H1 (cell line): ENCODE measurements at regions not wholly inside any gene's neighbourhood (a gene's known extent, or its start where the extent isn't known, plus 50 kb on each side); places are given as distances from the start of the nearest gene placed in this dataset.

Experiments
- CHD1 ChIP-seq: IDR thresholded peaks from 2 replicates; pipeline ENCODE4 v1.6.1; 2012; ENCODE audit warnings: low read depth, low read length, improper control_type of control experiment
- CHD2 ChIP-seq: IDR thresholded peaks from 2 replicates; pipeline ENCODE4 v1.6.1; 2012; ENCODE audit warnings: low read length, improper control_type of control experiment
- CREB1 ChIP-seq: IDR thresholded peaks from 2 replicates; pipeline ENCODE4 v1.6.1; 2012; ENCODE audit warnings: inconsistent platforms
- EP300 ChIP-seq, 2 experiments: IDR thresholded peaks; 1 replicate in 1 of 2; 2 replicates in 1 of 2; pipeline ENCODE4 v1.6.1; 2011 to 2012; ENCODE audit warnings: low read depth in 2 of 2, low read length in 2 of 2, mild to moderate bottlenecking in 2 of 2, borderline replicate concordance in 1 of 2, inconsistent platforms in 1 of 2, moderate library complexity in 1 of 2
- GTF2F1 ChIP-seq: IDR thresholded peaks from 2 replicates; pipeline ENCODE4 v1.6.1; 2012; ENCODE audit warnings: low read depth, low read length, improper control_type of control experiment, borderline replicate concordance
- HDAC6 ChIP-seq: IDR thresholded peaks from one replicate; pipeline ENCODE4 v1.7.1; 2012; ENCODE audit warnings: low read depth, mild to moderate bottlenecking, inconsistent platforms, low read length, moderate library complexity
- PHF8 ChIP-seq: fragments of 200-600 bp; sonication (generic); conservative IDR thresholded peaks from 2 replicates; pipeline ENCODE4 v1.7.1; 2012; ENCODE audit warnings: low read depth, mild to moderate bottlenecking, inconsistent platforms, low read length, moderate library complexity
- RAD21 ChIP-seq, 2 experiments: IDR thresholded peaks in 1 of 2; conservative IDR thresholded peaks in 1 of 2; 2 replicates each; pipeline ENCODE4 v1.6.1; 2011; ENCODE audit warnings: low read depth in 2 of 2, low read length in 2 of 2, improper control_type of control experiment in 1 of 2, inconsistent platforms in 1 of 2, mild to moderate bottlenecking in 1 of 2, moderate library complexity in 1 of 2
- RXRA ChIP-seq: IDR thresholded peaks from 2 replicates; pipeline ENCODE4 v1.6.1; 2011; ENCODE audit warnings: low read depth, mild to moderate bottlenecking, low read length, moderate library complexity; ENCODE audit not compliant: insufficient read depth
- TF ChIP-seq, protein P1 (sequence below): fragments of 300-600 bp; sonication (generic); IDR thresholded peaks from 2 replicates; pipeline ENCODE4 v1.7.1; 2012; ENCODE audit warnings: low read length, moderate library complexity, mild to moderate bottlenecking, inconsistent platforms; ENCODE audit not compliant: insufficient replicate concordance

DNA sequence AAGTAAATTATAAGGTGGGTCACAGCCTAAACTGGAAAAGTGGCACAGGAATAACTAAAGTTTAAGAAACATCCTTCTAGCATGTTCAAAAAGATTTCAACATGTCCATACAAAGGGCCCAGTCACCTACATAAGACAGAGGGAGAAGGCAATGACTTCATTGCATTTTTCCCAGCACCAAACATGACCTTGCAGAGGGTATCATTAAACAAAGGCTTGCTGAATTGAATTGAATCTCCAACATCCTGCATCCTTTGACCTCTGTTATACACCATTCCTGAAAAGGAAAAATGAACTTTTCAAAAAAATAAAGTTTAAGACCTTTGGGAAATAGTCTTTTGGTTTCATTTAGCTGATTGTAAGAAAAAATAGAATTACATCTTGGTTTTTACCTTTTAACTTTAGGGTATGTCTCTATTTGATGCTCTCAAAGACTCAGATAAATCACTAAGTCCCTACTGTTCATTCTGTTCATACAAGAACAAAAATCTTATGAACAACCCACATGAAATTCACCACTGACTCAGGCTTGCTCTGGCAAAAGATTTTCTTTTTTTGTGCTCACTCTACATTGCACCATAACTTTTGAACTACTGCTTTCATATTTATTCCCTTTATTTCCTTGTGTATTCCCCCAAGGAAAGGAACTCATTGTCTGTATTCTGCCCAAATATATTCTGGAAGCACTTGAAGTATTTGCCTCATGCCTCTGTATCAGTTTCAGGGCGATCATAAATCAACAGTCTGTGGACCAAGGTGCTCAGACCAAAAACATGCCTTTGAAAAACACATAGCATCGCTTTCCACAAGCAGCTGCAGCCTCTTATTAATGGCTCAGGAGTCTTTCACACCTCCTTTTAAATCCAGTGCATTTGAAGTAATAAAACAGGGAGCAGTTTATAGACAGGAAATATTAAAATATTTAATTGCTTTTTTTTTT is 121.7 kb downstream of the DUSP6 start (continued):
- TF ChIP-seq, protein P1, sequence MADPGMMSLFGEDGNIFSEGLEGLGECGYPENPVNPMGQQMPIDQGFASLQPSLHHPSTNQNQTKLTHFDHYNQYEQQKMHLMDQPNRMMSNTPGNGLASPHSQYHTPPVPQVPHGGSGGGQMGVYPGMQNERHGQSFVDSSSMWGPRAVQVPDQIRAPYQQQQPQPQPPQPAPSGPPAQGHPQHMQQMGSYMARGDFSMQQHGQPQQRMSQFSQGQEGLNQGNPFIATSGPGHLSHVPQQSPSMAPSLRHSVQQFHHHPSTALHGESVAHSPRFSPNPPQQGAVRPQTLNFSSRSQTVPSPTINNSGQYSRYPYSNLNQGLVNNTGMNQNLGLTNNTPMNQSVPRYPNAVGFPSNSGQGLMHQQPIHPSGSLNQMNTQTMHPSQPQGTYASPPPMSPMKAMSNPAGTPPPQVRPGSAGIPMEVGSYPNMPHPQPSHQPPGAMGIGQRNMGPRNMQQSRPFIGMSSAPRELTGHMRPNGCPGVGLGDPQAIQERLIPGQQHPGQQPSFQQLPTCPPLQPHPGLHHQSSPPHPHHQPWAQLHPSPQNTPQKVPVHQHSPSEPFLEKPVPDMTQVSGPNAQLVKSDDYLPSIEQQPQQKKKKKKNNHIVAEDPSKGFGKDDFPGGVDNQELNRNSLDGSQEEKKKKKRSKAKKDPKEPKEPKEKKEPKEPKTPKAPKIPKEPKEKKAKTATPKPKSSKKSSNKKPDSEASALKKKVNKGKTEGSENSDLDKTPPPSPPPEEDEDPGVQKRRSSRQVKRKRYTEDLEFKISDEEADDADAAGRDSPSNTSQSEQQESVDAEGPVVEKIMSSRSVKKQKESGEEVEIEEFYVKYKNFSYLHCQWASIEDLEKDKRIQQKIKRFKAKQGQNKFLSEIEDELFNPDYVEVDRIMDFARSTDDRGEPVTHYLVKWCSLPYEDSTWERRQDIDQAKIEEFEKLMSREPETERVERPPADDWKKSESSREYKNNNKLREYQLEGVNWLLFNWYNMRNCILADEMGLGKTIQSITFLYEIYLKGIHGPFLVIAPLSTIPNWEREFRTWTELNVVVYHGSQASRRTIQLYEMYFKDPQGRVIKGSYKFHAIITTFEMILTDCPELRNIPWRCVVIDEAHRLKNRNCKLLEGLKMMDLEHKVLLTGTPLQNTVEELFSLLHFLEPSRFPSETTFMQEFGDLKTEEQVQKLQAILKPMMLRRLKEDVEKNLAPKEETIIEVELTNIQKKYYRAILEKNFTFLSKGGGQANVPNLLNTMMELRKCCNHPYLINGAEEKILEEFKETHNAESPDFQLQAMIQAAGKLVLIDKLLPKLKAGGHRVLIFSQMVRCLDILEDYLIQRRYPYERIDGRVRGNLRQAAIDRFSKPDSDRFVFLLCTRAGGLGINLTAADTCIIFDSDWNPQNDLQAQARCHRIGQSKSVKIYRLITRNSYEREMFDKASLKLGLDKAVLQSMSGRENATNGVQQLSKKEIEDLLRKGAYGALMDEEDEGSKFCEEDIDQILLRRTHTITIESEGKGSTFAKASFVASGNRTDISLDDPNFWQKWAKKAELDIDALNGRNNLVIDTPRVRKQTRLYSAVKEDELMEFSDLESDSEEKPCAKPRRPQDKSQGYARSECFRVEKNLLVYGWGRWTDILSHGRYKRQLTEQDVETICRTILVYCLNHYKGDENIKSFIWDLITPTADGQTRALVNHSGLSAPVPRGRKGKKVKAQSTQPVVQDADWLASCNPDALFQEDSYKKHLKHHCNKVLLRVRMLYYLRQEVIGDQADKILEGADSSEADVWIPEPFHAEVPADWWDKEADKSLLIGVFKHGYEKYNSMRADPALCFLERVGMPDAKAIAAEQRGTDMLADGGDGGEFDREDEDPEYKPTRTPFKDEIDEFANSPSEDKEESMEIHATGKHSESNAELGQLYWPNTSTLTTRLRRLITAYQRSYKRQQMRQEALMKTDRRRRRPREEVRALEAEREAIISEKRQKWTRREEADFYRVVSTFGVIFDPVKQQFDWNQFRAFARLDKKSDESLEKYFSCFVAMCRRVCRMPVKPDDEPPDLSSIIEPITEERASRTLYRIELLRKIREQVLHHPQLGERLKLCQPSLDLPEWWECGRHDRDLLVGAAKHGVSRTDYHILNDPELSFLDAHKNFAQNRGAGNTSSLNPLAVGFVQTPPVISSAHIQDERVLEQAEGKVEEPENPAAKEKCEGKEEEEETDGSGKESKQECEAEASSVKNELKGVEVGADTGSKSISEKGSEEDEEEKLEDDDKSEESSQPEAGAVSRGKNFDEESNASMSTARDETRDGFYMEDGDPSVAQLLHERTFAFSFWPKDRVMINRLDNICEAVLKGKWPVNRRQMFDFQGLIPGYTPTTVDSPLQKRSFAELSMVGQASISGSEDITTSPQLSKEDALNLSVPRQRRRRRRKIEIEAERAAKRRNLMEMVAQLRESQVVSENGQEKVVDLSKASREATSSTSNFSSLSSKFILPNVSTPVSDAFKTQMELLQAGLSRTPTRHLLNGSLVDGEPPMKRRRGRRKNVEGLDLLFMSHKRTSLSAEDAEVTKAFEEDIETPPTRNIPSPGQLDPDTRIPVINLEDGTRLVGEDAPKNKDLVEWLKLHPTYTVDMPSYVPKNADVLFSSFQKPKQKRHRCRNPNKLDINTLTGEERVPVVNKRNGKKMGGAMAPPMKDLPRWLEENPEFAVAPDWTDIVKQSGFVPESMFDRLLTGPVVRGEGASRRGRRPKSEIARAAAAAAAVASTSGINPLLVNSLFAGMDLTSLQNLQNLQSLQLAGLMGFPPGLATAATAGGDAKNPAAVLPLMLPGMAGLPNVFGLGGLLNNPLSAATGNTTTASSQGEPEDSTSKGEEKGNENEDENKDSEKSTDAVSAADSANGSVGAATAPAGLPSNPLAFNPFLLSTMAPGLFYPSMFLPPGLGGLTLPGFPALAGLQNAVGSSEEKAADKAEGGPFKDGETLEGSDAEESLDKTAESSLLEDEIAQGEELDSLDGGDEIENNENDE: no peak
- TF ChIP-seq CHD2 (no peak), RAD21 (IDR thresholded peaks at IDR 0.05 in 1 of 2, conservative IDR thresholded peaks at IDR 0.05 in 1 of 2; ENCODE audit: low read depth in 2 of 2, low read length in 2 of 2) (no peak), PHF8 (no peak), GTF2F1 (no peak), CHD1 (no peak), HDAC6 (no peak), EP300 (IDR thresholded peaks at IDR 0.05; ENCODE audit: borderline replicate concordance in 1 of 2, low read depth in 2 of 2, low read length in 2 of 2) (no peak), CREB1 (no peak), RXRA (no peak)
